Epidermal melanocyte (primary cell): ENCODE measurements at regions not wholly inside any gene's neighbourhood (a gene's known extent, or its start where the extent isn't known, plus 50 kb on each side); places are given as distances from the start of the nearest gene placed in this dataset.

Source experiments
- DNase-seq: peaks from one replicate; pipeline ENCODE4 v3.0.0; 2011; ENCODE audit warnings: low spot score; ENCODE audit not compliant: insufficient read length

GRCh38 chr6:133834472-133835170 is 54.3 kb upstream of the TCF21 start:
- DNase-seq: no peak

DNA sequence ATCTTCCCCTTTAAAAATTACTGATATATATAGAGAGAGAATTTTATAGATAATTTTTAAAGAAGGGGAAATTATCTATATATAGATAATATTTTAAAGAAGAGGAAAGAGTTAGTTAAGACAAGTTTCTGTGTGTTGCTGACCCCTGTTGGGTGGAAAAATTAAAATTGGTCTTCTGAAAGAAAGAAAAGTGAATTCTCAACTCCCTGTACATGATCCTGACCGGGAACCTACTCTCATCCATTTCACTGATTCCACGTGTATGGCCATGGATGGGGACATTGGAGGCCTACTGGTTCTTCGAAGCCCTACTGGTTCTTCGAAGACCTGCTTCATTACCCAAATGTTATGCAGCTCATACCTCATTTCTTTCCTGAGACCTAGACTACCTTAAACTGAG is 53.0 kb upstream of the TCF21 start:
- no peak for DNase-seq

DNA sequence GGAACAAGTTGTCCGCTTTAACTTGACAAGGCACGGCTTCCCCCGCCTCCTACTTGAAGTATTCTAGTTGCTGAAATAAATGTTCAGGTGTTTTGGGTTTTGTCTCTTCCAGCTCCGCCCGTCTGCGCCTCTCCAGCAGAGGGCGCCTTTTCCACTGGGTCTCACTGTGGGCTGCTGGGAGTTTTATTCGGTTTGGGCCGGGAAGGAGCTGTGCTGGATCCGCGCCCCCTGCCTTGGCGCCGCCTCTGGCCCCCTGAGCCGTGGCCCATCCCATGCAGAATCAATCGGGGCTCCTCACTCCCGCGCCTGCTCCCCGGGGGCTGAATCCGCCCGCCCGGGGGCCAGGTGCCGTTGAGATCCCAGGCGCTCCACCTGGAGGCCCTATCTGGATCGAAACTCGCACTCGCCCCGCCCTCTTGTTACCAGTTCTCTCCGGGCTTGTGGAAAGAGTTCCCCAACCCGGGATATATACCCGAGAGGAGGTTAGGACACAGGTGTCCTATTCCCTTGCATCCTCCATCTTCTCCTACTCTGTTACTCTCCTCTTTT is 51.0 kb upstream of the TCF21 start:
- no peak for DNase-seq
